Psoas muscle (tissue), 7 donors: ENCODE measurements at regions not wholly inside any gene's neighbourhood (a gene's known extent, or its start where the extent isn't known, plus 50 kb on each side); places are given as distances from the start of the nearest gene placed in this dataset.

Experiments
- ATAC-seq, 4 donors: fragments of 200-7000 bp; cut with Tn5 transposase; one replicate each; pipeline ENCODE4 v1.9.1; 2020; ENCODE audit warnings: moderate library complexity in 3 of 4, mild to moderate bottlenecking in 2 of 4
- DNase-seq, 2 donors: peaks; one replicate each; pipeline ENCODE4 v3.0.0-alpha.2; 2020
- H3K27ac ChIP-seq: fragments of 200-600 bp; one replicate; pipeline ENCODE4 v1.8.0; 2022
- H3K27me3 ChIP-seq, 3 donors: fragments of 200-600 bp in 1 of 3; one replicate each; pipeline versions ENCODE4 v1.6.1 to v1.8.0; 2013 to 2022; ENCODE audit warnings: low read length in 2 of 3, mild to moderate bottlenecking in 2 of 3, moderate library complexity in 1 of 3; ENCODE audit not compliant: insufficient read depth in 3 of 3
- H3K36me3 ChIP-seq, 2 donors: fragments of 200-600 bp in 1 of 2; one replicate each; pipeline versions ENCODE4 v1.6.1 to v1.8.0; 2013 to 2022; ENCODE audit warnings: low read depth in 1 of 2, mild to moderate bottlenecking in 1 of 2, moderate library complexity in 1 of 2; ENCODE audit not compliant: insufficient read depth in 1 of 2
- H3K4me1 ChIP-seq: fragments of 200-600 bp; one replicate; pipeline ENCODE4 v1.8.0; 2022
- H3K4me3 ChIP-seq: fragments of 200-600 bp; one replicate; pipeline ENCODE4 v1.8.0; 2022; ENCODE audit warnings: mild to moderate bottlenecking
- H3K9me3 ChIP-seq: fragments of 200-600 bp; one replicate; pipeline ENCODE4 v1.8.0; 2022
- CTCF ChIP-seq: fragments of 200-600 bp; IDR thresholded peaks from one replicate; pipeline ENCODE4 v1.8.0; 2022; ENCODE audit warnings: antibody characterized with exemption
- WGBS, 3 donors: extraction: QIAGEN DNeasy Blood & Tissue Kit; methylation state at CpG; one replicate each; pipeline versions ENCODE4 v1.1.6 to v1.1.7; 2013; 5-methylcytosine and 5-hydroxymethylcytosine counted together
- intact Hi-C, 2 donors: fragments of 100-400 bp; cut with DNase I; formaldehyde crosslinking; loops; one replicate each; pipeline versions ENCODE4 v1.11.0 to v1.14.2; 2022
- donor health status: healthy with polysubstance abuse.
- donor health status: DM: no; HTN: no; CAD: no; lungs with moderate emphysema.
- donor health status: Bipolar disorder and iron deficiency.
- donor health status: healthy.
- donor health status: DM: yes; HTN: yes; CAD: no.
- donor health status: DM: no; HTN: no; CAD: no.
- donor health status: DM: yes; HTN: yes; CAD: no.

- WGBS, 3 donors = 28 to 39% (median 34%) methylated on average over 2 of the region's 2 CpGs
- no peak overlapping the region for H3K27ac ChIP-seq
Measured at GRCh38 chr20:7828437-7828836, 111.8 kb downstream of the HAO1 start.

GRCh38 chr20:7829031-7829430 is 111.2 kb downstream of the HAO1 start:
- no peak for DNase-seq
- Histone ChIP-seq H3K36me3 (no peaks in the 10 kb centered on the region), H3K27ac (no peak overlapping the region), H3K4me1 (no peaks in the 10 kb centered on the region), H3K27me3 (no peaks in the 10 kb centered on the region), H3K9me3 (no peaks in the 10 kb centered on the region), H3K4me3 (no peak overlapping the region)
- intact Hi-C loops = no loop called here
- TF ChIP-seq CTCF = no peak
- 63 to 69% (median 67%) methylated on average over 4 of the region's 4 CpGs for WGBS, 3 donors
- no peak for ATAC-seq

More at GRCh38 chr20:7828437-7828836, 111.8 kb downstream of the HAO1 start:
- intact Hi-C loops = no loop called here
- H3K36me3 ChIP-seq = no peaks in the 10 kb centered on the region
- no peaks in the 10 kb centered on the region for H3K9me3 ChIP-seq
- H3K4me1 ChIP-seq = no peaks in the 10 kb centered on the region
- DNase-seq (no peak), ATAC-seq (no peak)
- TF ChIP-seq CTCF = no peak
- H3K4me3 ChIP-seq = no peak overlapping the region
- H3K27me3 ChIP-seq = no peaks in the 10 kb centered on the region

GRCh38 chr20:7829776-7830175 is 110.5 kb downstream of the HAO1 start:
- Histone ChIP-seq H3K27ac (no peak overlapping the region), H3K9me3 (no peaks in the 10 kb centered on the region), H3K36me3 (no peaks in the 10 kb centered on the region), H3K27me3 (no peaks in the 10 kb centered on the region), H3K4me1 (no peaks in the 10 kb centered on the region), H3K4me3 (no peak overlapping the region)
- no peak for ATAC-seq
- TF ChIP-seq CTCF = no peak
- DNase-seq = no peak
- intact Hi-C loops = no loop called here
